GM23338 (cell line): ENCODE measurements at regions not wholly inside any gene's neighbourhood (a gene's known extent, or its start where the extent isn't known, plus 50 kb on each side); places are given as distances from the start of the nearest gene placed in this dataset.
A peak's percentile ranks its signal among the peaks of the same experiment; 100 is the strongest.

Experiments
- ATAC-seq: fragments of 200-7000 bp; cut with Tn5 transposase; 3 replicates; pipeline ENCODE4 v1.9.1; 2020
- DNase-seq: peaks from one replicate; pipeline ENCODE4 v3.0.0-alpha.2; 2015; ENCODE audit warnings: low spot score
- H2AFZ ChIP-seq: fragments of 200-600 bp; sonication (generic); 2 replicates; pipeline ENCODE4 v1.8.0; 2016; ENCODE audit warnings: antibody characterized with exemption, mild to moderate bottlenecking, moderate library complexity
- H3F3A ChIP-seq: fragments of 200-600 bp; sonication (generic); replicated peaks from 2 replicates; pipeline ENCODE4 v1.8.0; 2017; ENCODE audit warnings: antibody characterized with exemption, mixed run types, low read depth
- H3K27ac ChIP-seq: fragments of 200-600 bp; sonication (generic); 2 replicates; pipeline ENCODE4 v1.6.1; 2016; ENCODE audit warnings: low read depth
- H3K27me3 ChIP-seq: fragments of 200-600 bp; sonication (generic); 2 replicates; pipeline ENCODE4 v1.8.0; 2016; ENCODE audit warnings: mild to moderate bottlenecking, mixed run types, moderate library complexity; ENCODE audit not compliant: insufficient read depth
- H3K36me3 ChIP-seq: fragments of 200-600 bp; sonication (generic); 2 replicates; pipeline ENCODE4 v1.8.0; 2016; ENCODE audit warnings: mild to moderate bottlenecking; ENCODE audit not compliant: insufficient read depth
- H3K4me1 ChIP-seq: fragments of 200-600 bp; sonication (generic); 2 replicates; pipeline ENCODE4 v1.8.0; 2016; ENCODE audit warnings: mild to moderate bottlenecking, moderate library complexity; ENCODE audit not compliant: insufficient read depth
- H3K4me2 ChIP-seq: fragments of 200-600 bp; sonication (generic); 2 replicates; pipeline ENCODE4 v1.7.1; 2017; ENCODE audit warnings: mixed run types
- H3K4me3 ChIP-seq: fragments of 200-600 bp; sonication (generic); 2 replicates; pipeline ENCODE4 v1.6.1; 2016; ENCODE audit warnings: mixed run types
- H3K79me2 ChIP-seq: fragments of 200-600 bp; sonication (generic); replicated peaks from 2 replicates; pipeline ENCODE4 v1.8.0; 2017; ENCODE audit warnings: mild to moderate bottlenecking; ENCODE audit not compliant: insufficient read depth
- H3K9me2 ChIP-seq: fragments of 200-600 bp; sonication (generic); 2 replicates; pipeline ENCODE4 v1.8.0; 2017; ENCODE audit not compliant: insufficient read depth
- H4K20me1 ChIP-seq: fragments of 200-600 bp; sonication (generic); replicated peaks from 2 replicates; pipeline ENCODE4 v1.8.0; 2017; ENCODE audit warnings: mild to moderate bottlenecking; ENCODE audit not compliant: insufficient read depth
- H3K27ac Mint-ChIP-seq: 2 replicates; pipeline ENCODE4 v1.8.0; 2020; ENCODE audit warnings: inconsistent platforms, mild to moderate bottlenecking, moderate library complexity, mixed read lengths
- H3K27me3 Mint-ChIP-seq: 3 replicates; pipeline ENCODE4 v1.8.0; 2022; ENCODE audit warnings: low read depth, mild to moderate bottlenecking, moderate library complexity, mixed read lengths, inconsistent platforms; ENCODE audit not compliant: insufficient read depth, poor library complexity
- H3K36me3 Mint-ChIP-seq: 3 replicates; pipeline ENCODE4 v1.8.0; 2021; ENCODE audit warnings: low read depth, mild to moderate bottlenecking, inconsistent platforms, moderate library complexity, mixed read lengths
- H3K4me1 Mint-ChIP-seq: 3 replicates; pipeline ENCODE4 v1.8.0; 2020; ENCODE audit warnings: mild to moderate bottlenecking, inconsistent platforms, mixed read lengths
- H3K4me3 Mint-ChIP-seq: 3 replicates; pipeline ENCODE4 v1.8.0; 2021; ENCODE audit warnings: moderate library complexity, mild to moderate bottlenecking, inconsistent platforms, mixed read lengths
- H3K9me3 Mint-ChIP-seq: 3 replicates; pipeline ENCODE4 v1.8.0; 2020; ENCODE audit warnings: moderate library complexity, mild to moderate bottlenecking, inconsistent platforms, mixed read lengths
- CREB1 ChIP-seq: fragments of 250-450 bp; sonication (Bioruptor Pico); IDR thresholded peaks from 2 replicates; pipeline ENCODE4 v1.5.0; 2020; ENCODE audit warnings: low read depth, mild to moderate bottlenecking, moderate library complexity
- EZH2 ChIP-seq: fragments of 200-600 bp; sonication (generic); IDR thresholded peaks from one replicate; pipeline ENCODE4 v1.8.0; 2017; ENCODE audit warnings: antibody characterized with exemption, mild to moderate bottlenecking, low read depth; ENCODE audit not compliant: unreplicated experiment
- EZH2phosphoT487 ChIP-seq: fragments of 200-600 bp; sonication (generic); IDR thresholded peaks from one replicate; pipeline ENCODE4 v1.8.1; 2018; ENCODE audit warnings: antibody characterized with exemption; ENCODE audit not compliant: unreplicated experiment
- JUNB ChIP-seq: IDR thresholded peaks from one replicate; pipeline ENCODE4 v1.6.1; 2016; ENCODE audit warnings: antibody characterized with exemption; ENCODE audit not compliant: unreplicated experiment
- NANOG ChIP-seq: IDR thresholded peaks from 2 replicates; pipeline ENCODE4 v1.6.1; 2016; ENCODE audit warnings: antibody characterized with exemption, borderline replicate concordance
- STAT1 ChIP-seq: IDR thresholded peaks from one replicate; pipeline ENCODE4 v1.6.1; 2016; ENCODE audit warnings: antibody characterized with exemption; ENCODE audit not compliant: unreplicated experiment
- ZNF114 ChIP-seq: fragments of 250-450 bp; sonication (Bioruptor Pico); IDR thresholded peaks from 2 replicates; pipeline ENCODE4 v1.5.0; 2020; ENCODE audit warnings: mild to moderate bottlenecking, moderate library complexity
- ZNF331 ChIP-seq: fragments of 250-450 bp; sonication (Bioruptor Pico); IDR thresholded peaks from 2 replicates; pipeline ENCODE4 v1.5.0; 2020; ENCODE audit warnings: low read depth, mild to moderate bottlenecking, moderate library complexity
- ZNF462 ChIP-seq: fragments of 250-450 bp; sonication (Bioruptor Pico); IDR thresholded peaks from 2 replicates; pipeline ENCODE4 v1.5.0; 2020; ENCODE audit warnings: mild to moderate bottlenecking, moderate library complexity
- TF ChIP-seq, protein P1 (sequence below): IDR thresholded peaks from 2 replicates; pipeline ENCODE4 v1.6.1; 2016; ENCODE audit warnings: antibody characterized with exemption
- TF ChIP-seq, protein P2 (sequence below), 2 experiments: fragments of 200-600 bp in 1 of 2; sonication (generic) in 1 of 2; conservative IDR thresholded peaks; 2 replicates each; pipeline versions ENCODE4 v1.5.1 to v1.6.1; 2016 to 2017; ENCODE audit warnings: antibody characterized with exemption in 2 of 2, low read depth in 2 of 2, mild to moderate bottlenecking in 2 of 2, moderate library complexity in 1 of 2
- TF ChIP-seq, protein P3 (sequence below): IDR thresholded peaks from one replicate; pipeline ENCODE4 v1.6.1; 2018; ENCODE audit warnings: antibody characterized with exemption; ENCODE audit not compliant: unreplicated experiment

GRCh38 chr5:158383486-158383885, 524.5 kb upstream of the CLINT1 start (continued):
- no peak for TF ChIP-seq JUNB
- TF ChIP-seq EZH2phosphoT487, result no peak
- TF ChIP-seq, protein P1, sequence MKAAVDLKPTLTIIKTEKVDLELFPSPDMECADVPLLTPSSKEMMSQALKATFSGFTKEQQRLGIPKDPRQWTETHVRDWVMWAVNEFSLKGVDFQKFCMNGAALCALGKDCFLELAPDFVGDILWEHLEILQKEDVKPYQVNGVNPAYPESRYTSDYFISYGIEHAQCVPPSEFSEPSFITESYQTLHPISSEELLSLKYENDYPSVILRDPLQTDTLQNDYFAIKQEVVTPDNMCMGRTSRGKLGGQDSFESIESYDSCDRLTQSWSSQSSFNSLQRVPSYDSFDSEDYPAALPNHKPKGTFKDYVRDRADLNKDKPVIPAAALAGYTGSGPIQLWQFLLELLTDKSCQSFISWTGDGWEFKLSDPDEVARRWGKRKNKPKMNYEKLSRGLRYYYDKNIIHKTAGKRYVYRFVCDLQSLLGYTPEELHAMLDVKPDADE, result no peak

- peaks cover 3% of the 10 kb centered on the region; the same call in 1 of the 3 replicates for H3K9me3 Mint-ChIP-seq
- H3K4me1 Mint-ChIP-seq, result no peaks in the 10 kb centered on the region
- no peak overlapping the region for H2AFZ ChIP-seq
- no peaks in the 10 kb centered on the region for H3F3A ChIP-seq
- H3K4me3 Mint-ChIP-seq, result no peak overlapping the region
- no peak overlapping the region for H3K4me3 ChIP-seq
- no peaks in the 10 kb centered on the region for H4K20me1 ChIP-seq
- no peaks in the 10 kb centered on the region for H3K9me2 ChIP-seq
- H3K27ac ChIP-seq, result no peak overlapping the region
- H3K79me2 ChIP-seq, result no peaks in the 10 kb centered on the region
- no peak overlapping the region for H3K4me2 ChIP-seq
- ATAC-seq, result peak; percentile 44; the same call in 2 of the 3 replicates
- peaks cover 1% of the 10 kb centered on the region for H3K27me3 Mint-ChIP-seq
- peak; percentile 15 for DNase-seq
- H3K36me3 ChIP-seq, result no peaks in the 10 kb centered on the region
- H3K4me1 ChIP-seq, result no peaks in the 10 kb centered on the region
- no peak overlapping the region for H3K27ac Mint-ChIP-seq
- no peaks in the 10 kb centered on the region for H3K36me3 Mint-ChIP-seq
- no peaks in the 10 kb centered on the region for H3K27me3 ChIP-seq
- no peak for TF ChIP-seq NANOG
- TF ChIP-seq ZNF331 (CRISPR knock-in tag), result no peak
- no peak for TF ChIP-seq STAT1
- TF ChIP-seq, protein P2, sequence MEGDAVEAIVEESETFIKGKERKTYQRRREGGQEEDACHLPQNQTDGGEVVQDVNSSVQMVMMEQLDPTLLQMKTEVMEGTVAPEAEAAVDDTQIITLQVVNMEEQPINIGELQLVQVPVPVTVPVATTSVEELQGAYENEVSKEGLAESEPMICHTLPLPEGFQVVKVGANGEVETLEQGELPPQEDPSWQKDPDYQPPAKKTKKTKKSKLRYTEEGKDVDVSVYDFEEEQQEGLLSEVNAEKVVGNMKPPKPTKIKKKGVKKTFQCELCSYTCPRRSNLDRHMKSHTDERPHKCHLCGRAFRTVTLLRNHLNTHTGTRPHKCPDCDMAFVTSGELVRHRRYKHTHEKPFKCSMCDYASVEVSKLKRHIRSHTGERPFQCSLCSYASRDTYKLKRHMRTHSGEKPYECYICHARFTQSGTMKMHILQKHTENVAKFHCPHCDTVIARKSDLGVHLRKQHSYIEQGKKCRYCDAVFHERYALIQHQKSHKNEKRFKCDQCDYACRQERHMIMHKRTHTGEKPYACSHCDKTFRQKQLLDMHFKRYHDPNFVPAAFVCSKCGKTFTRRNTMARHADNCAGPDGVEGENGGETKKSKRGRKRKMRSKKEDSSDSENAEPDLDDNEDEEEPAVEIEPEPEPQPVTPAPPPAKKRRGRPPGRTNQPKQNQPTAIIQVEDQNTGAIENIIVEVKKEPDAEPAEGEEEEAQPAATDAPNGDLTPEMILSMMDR (conservative IDR thresholded peaks at IDR 0.05; ENCODE audit: low read depth in 2 of 2), result no peak
- no peak for TF ChIP-seq JUNB
- no peak for TF ChIP-seq EZH2
- TF ChIP-seq, protein P3, sequence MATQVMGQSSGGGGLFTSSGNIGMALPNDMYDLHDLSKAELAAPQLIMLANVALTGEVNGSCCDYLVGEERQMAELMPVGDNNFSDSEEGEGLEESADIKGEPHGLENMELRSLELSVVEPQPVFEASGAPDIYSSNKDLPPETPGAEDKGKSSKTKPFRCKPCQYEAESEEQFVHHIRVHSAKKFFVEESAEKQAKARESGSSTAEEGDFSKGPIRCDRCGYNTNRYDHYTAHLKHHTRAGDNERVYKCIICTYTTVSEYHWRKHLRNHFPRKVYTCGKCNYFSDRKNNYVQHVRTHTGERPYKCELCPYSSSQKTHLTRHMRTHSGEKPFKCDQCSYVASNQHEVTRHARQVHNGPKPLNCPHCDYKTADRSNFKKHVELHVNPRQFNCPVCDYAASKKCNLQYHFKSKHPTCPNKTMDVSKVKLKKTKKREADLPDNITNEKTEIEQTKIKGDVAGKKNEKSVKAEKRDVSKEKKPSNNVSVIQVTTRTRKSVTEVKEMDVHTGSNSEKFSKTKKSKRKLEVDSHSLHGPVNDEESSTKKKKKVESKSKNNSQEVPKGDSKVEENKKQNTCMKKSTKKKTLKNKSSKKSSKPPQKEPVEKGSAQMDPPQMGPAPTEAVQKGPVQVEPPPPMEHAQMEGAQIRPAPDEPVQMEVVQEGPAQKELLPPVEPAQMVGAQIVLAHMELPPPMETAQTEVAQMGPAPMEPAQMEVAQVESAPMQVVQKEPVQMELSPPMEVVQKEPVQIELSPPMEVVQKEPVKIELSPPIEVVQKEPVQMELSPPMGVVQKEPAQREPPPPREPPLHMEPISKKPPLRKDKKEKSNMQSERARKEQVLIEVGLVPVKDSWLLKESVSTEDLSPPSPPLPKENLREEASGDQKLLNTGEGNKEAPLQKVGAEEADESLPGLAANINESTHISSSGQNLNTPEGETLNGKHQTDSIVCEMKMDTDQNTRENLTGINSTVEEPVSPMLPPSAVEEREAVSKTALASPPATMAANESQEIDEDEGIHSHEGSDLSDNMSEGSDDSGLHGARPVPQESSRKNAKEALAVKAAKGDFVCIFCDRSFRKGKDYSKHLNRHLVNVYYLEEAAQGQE, result no peak
- no peak for TF ChIP-seq ZNF114 (CRISPR knock-in tag)
- TF ChIP-seq, protein P1, result no peak
- TF ChIP-seq ZNF462 (CRISPR knock-in tag), result no peak
- no peak for TF ChIP-seq EZH2phosphoT487
- TF ChIP-seq CREB1, result no peak
Measured at GRCh38 chr5:158382473-158382872, 523.5 kb upstream of the CLINT1 start.
